ENCODE measurements at regions not wholly inside any gene's neighbourhood (a gene's known extent, or its start where the extent isn't known, plus 50 kb on each side); places are given as distances from the start of the nearest gene placed in this dataset.
"Not testable (repeated sequence)": the region's sequence is repeated elsewhere in the genome, so short reads cannot be mapped to it uniquely, and the experiment has no call there.

DNA sequence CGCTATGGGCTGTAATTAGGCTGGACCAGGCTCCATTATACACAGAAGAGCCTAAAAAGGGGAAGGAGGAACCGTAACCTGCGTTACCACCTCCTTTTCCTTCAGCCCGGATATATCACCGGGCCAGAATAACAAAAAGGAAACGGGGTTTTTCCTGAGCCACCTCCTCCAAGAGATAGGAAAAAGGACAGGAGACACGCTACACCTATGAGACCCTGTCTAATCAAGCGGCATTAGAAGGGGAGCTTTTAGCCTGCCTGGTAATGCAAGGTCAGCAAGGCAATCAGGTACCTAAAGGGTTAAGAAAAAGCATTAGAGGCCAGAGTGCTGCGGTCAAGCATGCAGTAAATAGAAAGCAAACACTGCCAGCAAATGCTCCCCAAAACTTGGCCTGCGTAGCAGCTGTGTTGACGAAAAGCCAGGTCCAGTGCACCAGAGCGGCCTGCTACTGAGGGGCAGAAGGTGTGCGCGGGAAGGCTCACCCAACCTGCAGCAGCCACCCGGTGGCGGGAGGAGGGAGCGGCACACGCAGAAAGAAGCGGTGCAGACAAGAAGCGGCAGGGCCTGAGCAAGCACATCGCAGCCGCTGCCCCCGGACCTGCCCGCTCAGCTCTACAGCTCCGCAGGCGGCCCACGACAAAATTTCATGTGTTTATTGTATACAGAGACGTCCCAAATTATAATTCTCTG is 1466.1 kb downstream of the UQCRFS1 start:
- DNase-seq = no peak

- no peak for DNase-seq
Observed at GRCh38 chr19:27745978-27746542, 1466.9 kb downstream of the UQCRFS1 start.

GRCh38 chr19:27744926-27745768 is 1467.8 kb downstream of the UQCRFS1 start:
- no peak for DNase-seq

DNA sequence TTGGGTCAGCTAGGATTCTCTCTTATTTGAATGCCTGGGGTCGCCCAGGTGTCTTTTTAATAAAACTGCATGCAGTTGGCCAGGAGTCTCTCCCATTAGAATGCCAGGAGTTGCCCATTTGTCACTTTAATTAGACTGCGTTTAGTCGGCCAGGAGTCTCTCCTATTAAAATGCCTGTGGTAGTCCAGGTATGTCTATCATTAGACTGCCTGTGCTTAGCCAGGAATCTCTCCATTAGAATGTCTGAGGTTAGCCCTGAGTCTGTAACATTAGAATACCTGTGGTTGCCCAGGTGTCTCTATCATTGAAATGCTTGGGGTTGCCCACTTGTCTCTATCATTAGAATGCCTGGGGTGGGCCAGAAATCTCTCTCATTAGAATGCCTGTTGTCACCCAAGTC is 1470.9 kb downstream of the UQCRFS1 start:
- no peak for DNase-seq

GRCh38 chr19:27741236-27741635 is 1471.7 kb downstream of the UQCRFS1 start:
- no peak for DNase-seq

DNA sequence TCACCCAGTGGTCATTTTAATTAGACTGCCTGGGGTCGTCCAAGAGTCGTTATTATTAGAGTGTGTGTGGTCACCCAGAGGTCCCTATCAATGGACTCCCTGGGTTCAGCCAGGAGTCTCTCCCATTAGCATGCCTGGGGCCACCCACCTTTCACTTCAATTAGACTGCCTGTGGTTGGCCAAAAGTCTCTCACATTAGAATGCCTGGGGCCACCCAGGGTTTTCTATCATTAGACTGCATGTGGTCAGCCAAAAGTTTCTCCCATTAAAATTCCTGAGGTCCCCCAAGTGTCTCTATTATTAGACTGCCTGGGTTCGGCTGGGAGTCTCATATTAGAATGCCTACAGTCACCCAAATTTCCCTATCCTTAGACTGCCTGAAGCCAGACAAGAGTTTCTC is 1472.6 kb downstream of the UQCRFS1 start:
- DNase-seq = no peak

DNA sequence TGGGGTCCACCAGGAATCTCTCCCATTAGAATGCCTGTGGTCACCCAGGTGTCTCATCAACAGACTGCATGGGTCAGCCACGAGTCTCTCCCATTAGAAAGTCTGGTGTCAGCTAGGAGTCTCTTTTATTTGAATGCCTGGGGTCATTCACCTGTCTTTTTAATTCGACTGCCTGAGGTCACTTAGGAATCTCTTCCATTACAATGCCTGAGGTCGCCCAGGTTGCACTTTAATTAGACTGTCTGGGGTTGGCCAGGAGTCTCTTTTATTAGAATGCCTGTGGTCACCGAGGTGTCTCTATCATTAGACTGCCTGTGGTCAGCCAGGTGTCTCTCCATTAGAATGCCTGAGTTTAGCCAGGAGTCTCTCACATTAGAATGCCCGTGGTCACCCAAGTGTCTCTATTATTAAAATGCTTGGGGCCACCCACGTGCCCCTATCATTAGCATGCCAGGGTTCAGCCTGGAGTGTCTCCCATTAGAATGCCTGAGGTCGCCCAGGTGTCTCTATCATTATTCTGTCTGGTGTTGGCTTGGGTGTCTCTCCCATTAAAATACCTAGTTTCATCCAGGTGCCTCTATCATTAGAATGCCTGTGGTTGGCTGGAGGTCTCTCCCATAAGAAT is 1474.3 kb downstream of the UQCRFS1 start:
- DNase-seq = no peak

GRCh38 chr19:27736225-27736624 is 1476.7 kb downstream of the UQCRFS1 start:
- no peak for DNase-seq

DNA sequence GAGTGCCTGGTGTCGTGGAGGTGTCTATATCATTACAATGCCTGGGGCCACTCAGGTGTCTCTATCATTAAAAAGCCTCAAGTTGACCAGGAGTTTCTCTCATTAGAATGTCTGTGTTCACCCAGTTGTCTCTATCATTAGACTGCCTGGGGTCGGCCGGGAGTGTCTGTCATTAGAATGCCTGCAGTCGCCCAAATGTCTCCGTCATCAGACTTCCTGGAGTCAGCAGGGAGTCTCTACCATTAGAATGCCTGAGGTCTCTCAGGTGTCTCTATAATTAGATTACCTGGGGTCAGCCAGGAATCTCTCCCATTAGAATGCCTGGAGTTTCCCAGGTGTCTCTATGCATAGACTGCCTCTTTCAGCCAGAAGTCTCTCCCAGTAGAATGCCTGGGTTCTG is 1477.6 kb downstream of the UQCRFS1 start:
- DNase-seq = no peak

DNA sequence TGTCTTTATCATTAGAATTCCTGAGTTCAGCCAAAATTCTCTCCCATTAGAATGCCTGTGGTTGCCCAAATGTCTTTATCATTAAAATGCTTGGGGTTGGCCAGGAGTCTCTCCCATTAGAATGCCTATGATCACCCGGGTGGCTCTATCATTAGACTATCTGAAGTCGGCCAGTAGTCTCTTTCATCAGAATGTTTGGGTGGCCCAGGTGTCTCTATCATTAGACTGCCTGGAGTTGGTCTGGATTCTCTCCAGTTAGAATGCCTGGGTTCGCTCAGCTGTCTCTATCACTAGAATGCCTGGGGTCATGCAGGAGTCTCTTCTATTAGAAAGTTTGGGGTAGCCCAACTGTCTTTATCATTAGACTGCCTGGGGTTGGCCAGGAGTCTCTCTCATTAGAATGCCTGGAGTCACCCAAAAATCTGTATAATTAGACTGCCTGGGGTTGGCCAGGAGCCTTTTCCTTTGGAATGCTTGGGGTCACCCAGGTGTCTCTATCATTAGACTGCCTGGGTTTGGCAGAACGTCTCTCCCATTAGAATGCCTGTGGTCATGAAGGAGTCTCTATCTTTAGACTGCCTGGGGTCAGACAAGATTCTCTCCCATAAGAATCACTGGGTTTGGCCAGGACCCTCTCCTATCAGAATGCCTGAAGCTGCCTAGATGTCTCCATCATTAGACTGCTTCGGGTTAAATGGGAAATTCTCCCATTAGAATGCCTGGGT is 1478.3 kb downstream of the UQCRFS1 start:
- no peak for DNase-seq

DNA sequence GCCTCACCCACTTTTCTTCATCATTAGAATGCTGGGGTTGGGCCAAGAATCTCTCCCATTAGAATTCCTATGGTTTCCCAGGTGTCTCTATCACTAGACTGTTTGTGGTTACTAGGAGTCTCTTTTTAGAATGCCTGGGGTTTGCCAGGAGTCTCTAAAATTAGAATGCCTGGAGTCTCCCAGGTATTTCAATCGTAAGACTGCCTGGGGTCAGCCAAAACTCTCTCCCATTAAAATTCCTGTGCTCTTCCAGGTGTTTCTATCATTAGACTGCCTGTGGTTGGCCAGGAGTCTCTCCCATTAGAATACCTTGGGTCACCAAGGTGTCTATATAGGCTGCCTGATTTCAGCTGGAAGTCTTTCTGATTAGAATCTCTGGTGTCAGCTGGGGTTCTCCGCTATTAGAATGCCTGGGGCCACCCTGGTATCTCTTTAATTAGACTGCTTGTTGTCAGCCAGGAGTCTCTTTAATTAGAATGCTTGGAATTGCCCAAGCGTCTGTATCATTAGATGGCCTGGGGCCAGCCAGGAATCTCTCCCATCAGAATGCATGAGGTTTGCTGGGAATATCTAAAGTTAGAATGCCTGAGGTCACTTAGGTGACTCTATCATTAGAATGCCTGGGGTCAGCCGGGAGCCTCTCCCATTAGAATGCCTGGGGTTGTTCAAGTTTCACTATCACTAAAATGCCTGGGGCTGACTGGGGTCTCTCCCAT is 1479.2 kb downstream of the UQCRFS1 start:
- no peak for DNase-seq

GRCh38 chr19:27729332-27729731 is 1483.6 kb downstream of the UQCRFS1 start:
- DNase-seq = no peak

DNA sequence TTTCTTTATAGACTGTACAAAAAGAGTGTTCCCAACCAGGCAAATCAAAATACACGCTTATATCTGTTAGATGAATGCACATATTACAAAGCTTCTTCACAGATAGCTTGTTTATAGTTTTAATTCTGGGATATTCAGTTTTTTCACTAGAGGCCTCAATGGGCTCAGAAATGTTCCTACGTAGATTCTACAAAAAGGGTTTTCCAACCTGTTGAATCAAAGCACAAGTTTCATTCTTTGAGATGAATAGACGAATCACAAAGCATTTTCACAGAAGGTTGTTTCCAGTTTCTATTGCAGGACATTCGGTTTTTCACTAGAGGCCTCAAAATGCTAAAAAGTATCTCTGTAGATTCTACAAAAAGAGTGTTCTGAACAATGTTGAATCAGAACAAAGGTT is 1490.3 kb downstream of the UQCRFS1 start:
- DNase-seq = no peak

- DNase-seq = no peak
Observed at GRCh38 chr19:27720155-27720554, 1492.8 kb downstream of the UQCRFS1 start.

DNA sequence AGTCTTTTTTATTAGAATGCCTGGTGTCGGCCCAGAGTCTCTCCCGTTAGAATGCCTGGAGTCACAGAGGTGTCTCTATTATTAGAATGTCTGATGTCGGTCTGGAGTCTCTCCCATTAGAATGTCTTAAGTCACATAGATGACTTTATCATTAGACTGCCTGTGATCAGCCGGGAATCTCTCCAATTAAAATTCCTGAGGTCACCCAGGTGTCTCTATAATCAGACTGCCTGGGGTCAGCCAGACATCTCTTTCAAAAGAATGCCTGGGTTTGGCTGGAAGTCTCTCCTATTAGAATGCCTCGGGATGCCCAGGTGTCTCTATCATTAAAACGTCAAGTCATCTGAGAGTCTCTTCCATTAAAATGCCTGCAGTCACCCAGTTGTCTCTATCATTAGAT is 1493.9 kb downstream of the UQCRFS1 start:
- no peak for DNase-seq

- no peak for DNase-seq
Observed at GRCh38 chr19:27718234-27718633, 1494.7 kb downstream of the UQCRFS1 start.

DNA sequence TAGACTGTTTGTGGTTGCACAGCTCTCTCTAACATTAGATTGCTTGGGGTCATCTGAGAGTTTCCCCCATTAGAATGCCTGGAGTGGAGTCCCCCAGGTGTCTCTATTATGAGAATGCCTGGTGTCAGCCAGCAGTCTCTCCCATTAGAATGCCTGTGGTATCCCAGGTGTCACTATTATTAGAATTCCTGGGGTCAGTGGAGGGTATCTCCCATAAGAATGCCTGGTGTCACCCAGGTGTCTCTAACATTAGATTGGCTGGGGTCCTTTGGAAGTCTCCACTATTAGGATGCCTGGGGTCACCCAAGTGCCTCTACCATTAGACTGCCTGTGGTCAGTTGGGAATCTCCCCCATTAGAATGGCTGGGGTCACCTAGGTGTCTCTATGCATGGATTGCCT is 1495.1 kb downstream of the UQCRFS1 start:
- DNase-seq = no peak

- no peak for DNase-seq
Observed at GRCh38 chr19:27716922-27717321, 1496.0 kb downstream of the UQCRFS1 start.

- no peak for DNase-seq
Observed at GRCh38 chr19:27714857-27715256, 1498.1 kb downstream of the UQCRFS1 start.

DNA sequence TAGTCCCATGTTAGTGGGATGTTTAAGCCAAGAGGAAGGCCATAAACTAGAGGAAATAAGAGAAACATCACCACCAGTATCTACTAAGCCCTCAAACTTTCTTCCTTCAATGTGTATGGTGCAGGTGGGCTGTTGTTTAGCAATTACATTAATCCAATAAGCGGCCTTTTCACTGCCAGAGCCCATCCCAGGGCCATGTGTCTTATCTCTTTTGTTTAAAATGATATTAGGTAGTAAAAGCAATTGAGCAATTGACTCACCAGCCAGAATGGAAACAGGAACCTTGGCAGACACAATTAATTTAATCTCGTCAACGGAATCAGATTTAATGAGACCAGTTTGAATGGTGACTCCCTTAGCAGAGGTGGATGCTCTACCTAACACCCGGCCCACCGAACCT is 1503.5 kb downstream of the UQCRFS1 start:
- DNase-seq = no peak

DNA sequence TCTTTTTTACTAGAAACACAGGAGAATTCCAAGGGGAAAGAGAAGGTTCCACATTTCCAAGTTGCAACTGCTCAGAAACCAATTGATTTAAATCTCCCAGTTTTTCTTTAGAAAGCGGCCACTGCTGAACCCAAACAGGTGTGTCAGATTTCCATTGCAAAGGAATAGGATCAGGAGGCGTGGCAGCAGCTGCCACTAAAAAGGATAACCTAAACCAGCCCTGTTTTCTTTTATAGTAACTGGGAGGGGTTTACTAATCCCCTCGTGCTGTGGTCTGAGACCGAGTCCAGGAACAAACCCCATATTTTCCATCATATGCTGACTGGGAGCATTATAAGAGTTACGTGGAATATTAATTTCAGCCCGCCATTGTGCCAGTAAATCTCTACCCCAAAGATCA is 1504.0 kb downstream of the UQCRFS1 start:
- not testable (repeated sequence) for DNase-seq

- not testable (repeated sequence) for DNase-seq
Observed at GRCh38 chr19:27707026-27707425, 1505.9 kb downstream of the UQCRFS1 start.

All from hippocampal formation (tissue), 2 donors.